ENCODE measurements at regions not wholly inside any gene's neighbourhood (a gene's known extent, or its start where the extent isn't known, plus 50 kb on each side); places are given as distances from the start of the nearest gene placed in this dataset.
"Not testable (repeated sequence)": the region's sequence is repeated elsewhere in the genome, so short reads cannot be mapped to it uniquely, and the experiment has no call there.

DNA sequence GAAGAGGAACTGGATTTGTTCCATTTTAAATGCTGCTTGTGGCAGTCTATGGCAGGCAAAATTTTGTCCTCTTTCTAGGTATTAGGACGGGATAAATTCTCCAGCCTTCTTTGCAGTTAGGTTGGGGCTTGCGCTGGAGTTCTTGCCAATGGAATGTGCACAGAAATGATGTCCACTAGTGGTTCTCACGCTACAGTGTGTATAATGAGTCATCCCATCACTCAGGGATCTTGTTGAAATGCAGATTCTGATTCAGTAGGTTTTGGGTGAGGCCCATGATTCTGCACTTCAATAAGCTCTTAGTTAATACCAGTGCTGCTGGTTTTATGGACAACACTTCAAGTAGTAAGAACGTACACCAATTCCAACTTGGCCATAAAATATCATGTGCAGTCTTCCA lies 317.6 kb upstream of the KLF4 start:
- no peak for DNase-seq

DNA sequence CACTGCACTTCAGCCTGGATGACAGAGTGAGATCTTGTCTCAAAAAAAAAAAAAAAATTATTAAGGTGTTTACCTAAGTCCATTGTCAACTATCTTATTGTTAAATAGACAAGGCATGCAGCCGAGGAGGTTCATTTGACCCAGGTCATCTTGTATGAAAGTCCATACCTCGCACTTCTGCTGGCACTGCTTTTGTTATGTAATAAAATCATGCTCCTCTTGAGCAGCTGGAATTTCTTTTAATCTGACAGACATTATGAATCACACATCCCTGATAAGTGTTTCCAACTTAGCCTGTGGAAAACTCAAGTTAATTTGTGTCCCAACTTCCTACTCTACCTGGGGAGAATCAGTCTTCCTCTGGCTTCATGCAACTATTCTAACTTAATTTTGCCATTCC lies 315.6 kb upstream of the KLF4 start:
- no peak for DNase-seq

DNA sequence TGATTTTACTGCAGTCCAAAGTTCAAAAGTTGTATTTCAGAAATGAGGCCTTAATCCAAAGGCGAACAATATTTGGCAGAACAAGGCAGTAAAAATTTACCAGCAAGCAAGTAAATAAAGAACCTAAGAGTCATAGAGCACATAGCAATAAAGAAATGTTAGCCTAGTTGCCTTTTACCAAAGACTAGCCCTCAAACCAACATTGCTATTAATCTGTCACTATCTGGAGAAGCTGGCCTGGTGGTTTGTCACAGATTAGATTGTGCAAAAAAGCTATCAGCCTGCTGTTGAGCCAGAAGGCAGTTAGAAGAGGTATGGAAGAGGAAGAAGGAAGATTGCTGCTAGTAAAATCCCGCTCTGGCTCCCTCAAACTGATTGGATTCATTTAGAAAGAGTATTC lies 304.7 kb upstream of the KLF4 start:
- DNase-seq, result no peak

GRCh38 chr9:107793541-107793940 lies 304.0 kb upstream of the KLF4 start:
- no peak for DNase-seq

- no peak for DNase-seq
Measured at GRCh38 chr9:107792596-107792995, 303.0 kb upstream of the KLF4 start.

GRCh38 chr9:107792006-107792405 lies 302.4 kb upstream of the KLF4 start:
- DNase-seq, result no peak

- DNase-seq, result no peak
Measured at GRCh38 chr9:107789001-107789700, 299.6 kb upstream of the KLF4 start.

DNA sequence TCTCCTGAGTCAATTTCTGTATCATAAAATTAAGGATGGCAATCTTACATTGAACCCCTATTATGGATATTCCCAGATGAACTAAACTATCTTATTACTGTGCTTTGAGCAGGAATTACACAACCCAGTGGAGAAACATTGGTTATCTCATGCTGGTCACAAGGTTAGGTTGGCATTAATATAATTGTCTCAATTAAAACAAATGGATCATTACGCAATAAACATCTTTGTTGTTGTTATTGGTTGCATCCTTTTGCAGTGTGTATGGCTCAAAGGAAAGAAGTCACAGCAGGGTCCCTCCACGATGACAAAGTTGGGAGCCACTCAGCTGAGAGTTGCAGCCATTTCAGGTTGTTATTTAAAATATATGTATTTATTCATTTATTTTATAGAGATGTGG lies 297.0 kb upstream of the KLF4 start:
- DNase-seq, result no peak

- DNase-seq, result no peak
Measured at GRCh38 chr9:107784235-107784958, 294.8 kb upstream of the KLF4 start.

- no peak for DNase-seq
Measured at GRCh38 chr9:107782789-107783188, 293.2 kb upstream of the KLF4 start.

GRCh38 chr9:107782381-107782780 lies 292.8 kb upstream of the KLF4 start:
- DNase-seq, result no peak

DNA sequence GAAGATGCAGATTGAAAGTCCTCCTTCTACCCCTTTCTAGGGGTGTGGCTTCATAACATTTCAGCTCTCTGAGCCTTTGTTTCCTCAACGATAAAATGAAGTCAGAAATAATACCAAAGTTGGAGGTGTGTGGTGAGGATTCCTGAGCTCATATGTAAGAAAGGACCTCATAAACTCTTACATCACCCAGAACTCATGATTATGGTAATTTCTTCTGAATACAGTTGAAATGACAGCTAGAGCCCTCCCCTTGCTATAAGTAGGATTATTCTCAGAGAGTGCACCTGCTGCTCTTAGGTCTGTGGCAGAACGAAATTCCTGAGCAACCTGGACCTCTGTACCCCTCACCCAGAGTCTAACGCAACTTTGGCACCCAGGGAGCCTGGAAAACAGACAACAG lies 291.4 kb upstream of the KLF4 start:
- DNase-seq, result no peak

- no peak for DNase-seq
Measured at GRCh38 chr9:107779731-107780130, 290.2 kb upstream of the KLF4 start.

GRCh38 chr9:107778661-107779060 lies 289.1 kb upstream of the KLF4 start:
- no peak for DNase-seq

DNA sequence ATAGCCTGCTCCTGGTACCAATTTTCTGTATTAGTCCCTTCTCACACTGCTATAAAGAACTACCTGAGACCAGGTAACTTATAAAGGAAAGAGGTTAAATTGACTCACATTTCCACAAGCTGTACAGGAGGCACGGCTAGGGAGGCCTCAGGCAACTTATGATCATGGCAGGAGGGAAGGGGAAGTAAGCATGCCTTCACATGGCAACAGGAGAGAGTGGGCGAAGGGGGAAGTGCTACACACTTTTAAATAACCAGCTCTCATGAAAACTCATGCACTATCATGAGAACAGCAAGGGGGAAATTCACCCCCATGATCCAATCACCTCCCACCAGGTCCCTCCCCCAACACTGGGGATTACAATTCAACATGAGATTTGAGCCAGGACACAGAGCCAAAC lies 284.5 kb upstream of the KLF4 start:
- DNase-seq, result not testable (repeated sequence)

- no peak for DNase-seq
Measured at GRCh38 chr9:107772988-107773387, 283.4 kb upstream of the KLF4 start.

- no peak for DNase-seq
Measured at GRCh38 chr9:107770716-107771115, 281.1 kb upstream of the KLF4 start.

DNA sequence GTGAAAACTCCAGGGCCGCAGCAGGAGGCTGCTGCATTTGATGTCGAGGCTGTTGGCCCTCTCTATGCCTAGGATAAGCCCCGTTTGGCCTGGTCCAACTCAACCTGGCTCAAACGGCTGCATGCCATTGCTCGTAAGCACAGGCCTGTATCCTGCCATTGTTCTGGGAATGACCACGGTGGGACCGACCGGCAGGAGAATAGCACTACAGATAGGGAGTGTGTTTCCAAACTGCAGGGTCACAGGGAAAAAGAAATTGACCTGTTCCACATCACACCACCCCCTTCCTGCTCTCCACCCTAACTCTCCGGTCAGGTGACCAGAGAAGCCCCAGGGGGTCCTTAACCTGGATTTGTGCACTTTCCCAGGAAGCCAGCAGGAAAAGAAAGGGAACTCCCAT lies 278.7 kb upstream of the KLF4 start:
- no peak for DNase-seq

- no peak for DNase-seq
Measured at GRCh38 chr9:107767711-107768110, 278.1 kb upstream of the KLF4 start.

DNA sequence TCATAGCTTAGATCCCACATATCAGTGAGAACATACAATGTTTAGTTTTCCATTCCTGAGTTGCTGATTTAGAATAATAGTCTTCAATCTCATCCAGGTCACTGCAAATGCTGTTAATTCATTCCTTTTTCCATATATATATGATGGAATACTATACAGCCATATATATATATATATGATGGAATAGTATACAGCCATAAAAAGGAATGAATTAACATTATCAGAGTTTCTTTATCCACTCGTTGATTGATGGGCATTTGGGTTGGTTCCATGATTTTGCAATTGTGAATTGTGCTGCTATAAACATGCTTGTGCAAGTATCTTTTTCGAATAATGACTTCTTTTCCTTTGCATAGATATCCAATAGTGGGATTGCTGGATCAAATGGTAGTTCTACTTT lies 273.9 kb upstream of the KLF4 start:
- not testable (repeated sequence) for DNase-seq

DNA sequence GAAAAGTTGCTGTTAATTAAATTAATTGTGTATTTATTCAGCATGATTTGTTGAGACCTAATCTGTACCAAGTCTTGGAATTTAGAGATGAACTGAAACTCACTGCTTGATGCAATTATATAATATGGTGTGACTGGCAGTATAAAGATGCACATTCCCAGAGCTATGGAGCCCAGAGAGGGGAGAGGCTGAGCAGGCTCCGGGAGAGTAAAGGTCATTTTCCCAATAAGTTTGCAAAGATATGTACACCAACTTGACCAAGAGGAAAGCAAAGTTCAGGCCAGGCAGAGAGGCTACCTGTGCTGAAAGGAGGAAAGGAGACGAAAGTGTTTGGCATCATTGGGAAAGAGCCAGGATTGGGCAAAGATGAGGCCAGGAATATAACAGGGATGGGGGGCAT lies 271.7 kb upstream of the KLF4 start:
- no peak for DNase-seq

- no peak for DNase-seq
Measured at GRCh38 chr9:107760469-107761242, 271.1 kb upstream of the KLF4 start.

DNA sequence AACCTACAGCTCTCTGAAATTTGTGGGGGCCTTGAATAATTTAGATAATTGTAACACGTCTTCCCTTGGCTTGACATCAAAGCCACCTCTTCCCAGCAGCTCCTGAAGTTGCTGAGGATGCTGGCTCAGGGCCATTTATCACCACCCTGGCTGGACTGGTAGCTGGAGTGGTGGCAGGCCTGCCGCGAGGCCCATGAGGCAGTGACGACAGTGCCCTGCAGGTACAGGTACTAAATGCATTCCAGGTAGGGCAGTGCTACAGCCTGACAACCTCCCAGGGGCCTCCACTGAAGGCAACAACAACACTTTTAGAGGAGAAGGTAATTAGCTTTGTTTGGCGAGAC lies 270.2 kb upstream of the KLF4 start:
- no peak for DNase-seq

Measured in NCI-H2029 treated with DMSO at 0.1 percent for 48 hours (cell line).